Peyer's patch (tissue), 4 donors: ENCODE measurements at regions not wholly inside any gene's neighbourhood (a gene's known extent, or its start where the extent isn't known, plus 50 kb on each side); places are given as distances from the start of the nearest gene placed in this dataset.

ENCODE experiments used
- CTCF ChIP-seq, 6 experiments: fragments of 450-650 bp in 4 of 6; fragments of 200-600 bp in 2 of 6; sonication (generic) in 1 of 6; IDR thresholded peaks; one replicate each; pipeline ENCODE4 v1.5.1; 2017 to 2019; ENCODE audit warnings: antibody characterized with exemption in 6 of 6, mild to moderate bottlenecking in 3 of 6, moderate library complexity in 1 of 6
- POLR2A ChIP-seq, 2 donors: fragments of 450-650 bp; IDR thresholded peaks; one replicate each; pipeline ENCODE4 v1.5.1; 2017; ENCODE audit warnings: antibody characterized with exemption in 2 of 2, mild to moderate bottlenecking in 2 of 2, moderate library complexity in 2 of 2

- no peak for TF ChIP-seq CTCF (IDR thresholded peaks at IDR 0.05)
- no peak for TF ChIP-seq POLR2A (IDR thresholded peaks at IDR 0.05)
Observed at GRCh38 chr5:112597831-112598230, 139.9 kb upstream of the APC start.
